Testis (tissue), 2 donors: ENCODE measurements at regions not wholly inside any gene's neighbourhood (a gene's known extent, or its start where the extent isn't known, plus 50 kb on each side); places are given as distances from the start of the nearest gene placed in this dataset.

ENCODE experiments used
- CTCF ChIP-seq, 3 experiments: fragments of 450-650 bp in 2 of 3; fragments of 200-600 bp in 1 of 3; sonication (generic) in 1 of 3; IDR thresholded peaks; one replicate each; pipeline ENCODE4 v1.5.1; 2016 to 2019; ENCODE audit warnings: antibody characterized with exemption in 3 of 3, mild to moderate bottlenecking in 2 of 3, moderate library complexity in 1 of 3
- POLR2A ChIP-seq: fragments of 450-650 bp; IDR thresholded peaks from one replicate; pipeline ENCODE4 v1.6.1; 2017; ENCODE audit warnings: antibody characterized with exemption, mild to moderate bottlenecking, moderate library complexity

- TF ChIP-seq CTCF (IDR thresholded peaks at IDR 0.05) (no peak), POLR2A (no peak)
Measured at GRCh38 chr18:61946449-61946848, 53.6 kb upstream of the RNF152 start.
